CD14-positive monocyte (primary cell): ENCODE measurements at regions not wholly inside any gene's neighbourhood (a gene's known extent, or its start where the extent isn't known, plus 50 kb on each side); places are given as distances from the start of the nearest gene placed in this dataset.
"Not testable (repeated sequence)": the region's sequence is repeated elsewhere in the genome, so short reads cannot be mapped to it uniquely, and the experiment has no call there.

Experiments used
- DNase-seq, 3 donors: peaks; one replicate each; pipeline ENCODE4 v3.0.0-alpha.2; 2011 to 2022
- H2AFZ ChIP-seq: 2 replicates; pipeline ENCODE4 v1.6.0; 2012; ENCODE audit warnings: mild to moderate bottlenecking, low read depth, low read length, inconsistent platforms; ENCODE audit not compliant: insufficient read depth, poor library complexity, severe bottlenecking
- H3K27ac ChIP-seq, 2 donors: 1 replicate in 1 of 2; 2 replicates in 1 of 2; pipeline ENCODE4 v1.5.1; 2012 to 2013; ENCODE audit warnings: low read length in 2 of 2, control low read depth in 1 of 2, inconsistent platforms in 1 of 2, low read depth in 1 of 2, mild to moderate bottlenecking in 1 of 2
- H3K27me3 ChIP-seq, 2 donors: one replicate each; pipeline versions ENCODE4 v1.6.0 to v1.6.1; 2011 to 2013; ENCODE audit warnings: low read length in 2 of 2; ENCODE audit not compliant: control insufficient read depth in 2 of 2, insufficient read depth in 2 of 2
- H3K36me3 ChIP-seq, 2 donors: replicated peaks in 1 of 2; 1 replicate in 1 of 2; 2 replicates in 1 of 2; pipeline versions ENCODE4 v1.5.1 to v1.6.1; 2012 to 2013; ENCODE audit warnings: low read length in 2 of 2, control low read depth in 1 of 2, inconsistent platforms in 1 of 2, mild to moderate bottlenecking in 1 of 2; ENCODE audit not compliant: insufficient read depth in 2 of 2, control insufficient read depth in 1 of 2
- H3K4me1 ChIP-seq, 2 donors: 1 replicate in 1 of 2; 2 replicates in 1 of 2; pipeline versions ENCODE4 v1.5.1 to v1.6.1; 2012 to 2013; ENCODE audit warnings: low read length in 2 of 2, control low read depth in 1 of 2, inconsistent platforms in 1 of 2, mild to moderate bottlenecking in 1 of 2, moderate library complexity in 1 of 2; ENCODE audit not compliant: insufficient read depth in 2 of 2, control insufficient read depth in 1 of 2
- H3K4me2 ChIP-seq: replicated peaks from 2 replicates; pipeline ENCODE3; 2012; ENCODE audit warnings: low read length, moderate library complexity, mild to moderate bottlenecking; ENCODE audit not compliant: poor library complexity, severe bottlenecking; ENCODE audit errors: extremely low read depth
- H3K4me3 ChIP-seq, 3 experiments: fragments of 200-600 bp in 1 of 3; sonication (generic) in 1 of 3; replicated peaks in 1 of 3; 1 replicate in 2 of 3; 2 replicates in 1 of 3; pipeline ENCODE4 v1.5.1; 2011 to 2013; ENCODE audit warnings: low read length in 3 of 3, mild to moderate bottlenecking in 3 of 3, control low read depth in 2 of 3, low read depth in 2 of 3, inconsistent platforms in 1 of 3, moderate library complexity in 1 of 3
- H3K79me2 ChIP-seq: 2 replicates; pipeline ENCODE4 v1.6.0; 2012; ENCODE audit warnings: mild to moderate bottlenecking, control low read depth, inconsistent platforms, low read length, moderate library complexity; ENCODE audit not compliant: insufficient read depth
- H3K9ac ChIP-seq: 2 replicates; pipeline ENCODE4 v1.6.0; 2017; ENCODE audit warnings: low read length, mild to moderate bottlenecking; ENCODE audit not compliant: insufficient read depth, poor library complexity, severe bottlenecking
- H3K9me3 ChIP-seq, 2 donors: replicated peaks in 1 of 2; 1 replicate in 1 of 2; 2 replicates in 1 of 2; pipeline versions ENCODE4 v1.5.1 to v1.6.1; 2012 to 2013; ENCODE audit warnings: low read length in 2 of 2, control low read depth in 1 of 2; ENCODE audit not compliant: control insufficient read depth in 1 of 2, insufficient read depth in 1 of 2
- H4K20me1 ChIP-seq: 2 replicates; pipeline ENCODE4 v1.6.0; 2012; ENCODE audit warnings: mild to moderate bottlenecking, low read length, control low read depth, moderate library complexity; ENCODE audit not compliant: insufficient read depth
- H3K27ac Mint-ChIP-seq, 7 donors: one replicate each; pipeline ENCODE4 v1.8.0; 2020; ENCODE audit warnings: mild to moderate bottlenecking in 7 of 7, mixed read lengths in 7 of 7, moderate library complexity in 6 of 7, inconsistent platforms in 2 of 7
- H3K27me3 Mint-ChIP-seq, 3 donors: one replicate each; pipeline ENCODE4 v1.8.0; 2021 to 2022; ENCODE audit warnings: low read depth in 3 of 3, mild to moderate bottlenecking in 3 of 3, mixed read lengths in 3 of 3, moderate library complexity in 3 of 3, inconsistent platforms in 1 of 3
- H3K36me3 Mint-ChIP-seq, 2 donors: one replicate each; pipeline ENCODE4 v1.8.0; 2020; ENCODE audit warnings: mixed read lengths in 2 of 2, inconsistent platforms in 1 of 2, mild to moderate bottlenecking in 1 of 2
- H3K4me1 Mint-ChIP-seq: one replicate; pipeline ENCODE4 v1.8.0; 2020; ENCODE audit warnings: mild to moderate bottlenecking, mixed read lengths
- H3K4me3 Mint-ChIP-seq, 2 donors: one replicate each; pipeline ENCODE4 v1.8.0; 2020; ENCODE audit warnings: mild to moderate bottlenecking in 2 of 2, mixed read lengths in 2 of 2, moderate library complexity in 1 of 2
- H3K9me3 Mint-ChIP-seq, 7 donors: one replicate each; pipeline ENCODE4 v1.8.0; 2020 to 2022; ENCODE audit warnings: mixed read lengths in 7 of 7, mild to moderate bottlenecking in 6 of 7, moderate library complexity in 6 of 7, inconsistent platforms in 2 of 7
- WGBS: methylation state at CpG from one replicate; pipeline ENCODE4 v1.1.5; 2013; ENCODE audit warnings: missing lambda C conversion rate; ENCODE audit not compliant: insufficient coverage; 5-methylcytosine and 5-hydroxymethylcytosine counted together
- intact Hi-C, 2 donors: fragments of 100-400 bp; cut with micrococcal nuclease; formaldehyde crosslinking; loops; one replicate each; pipeline versions ENCODE4 v1.15.0 to v1.15.1; 2023
- TF ChIP-seq, protein P1 (sequence below): fragments of 200-600 bp; IDR thresholded peaks from one replicate; pipeline ENCODE4 v1.8.0; 2022; ENCODE audit warnings: antibody characterized with exemption, mild to moderate bottlenecking

DNA sequence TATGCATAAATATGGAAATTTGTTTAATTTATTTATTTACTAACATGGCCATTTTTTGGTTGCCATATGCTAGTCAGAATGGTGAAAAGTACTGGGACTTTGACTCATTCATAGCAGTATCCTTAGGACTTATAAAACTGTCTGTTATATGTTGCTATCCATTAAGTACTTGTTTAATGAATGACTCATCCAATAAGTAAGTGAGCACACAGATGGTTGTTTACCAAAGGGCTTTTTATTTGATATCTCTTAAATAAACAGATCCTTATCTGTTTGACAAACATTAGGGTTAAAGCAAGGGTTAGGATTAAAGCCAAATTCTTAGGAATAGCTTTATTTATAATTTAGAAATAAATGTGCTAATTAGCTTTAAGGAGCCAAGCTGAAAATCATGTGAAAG is 183.4 kb downstream of the FBXO4 start:
- no peaks in the 10 kb centered on the region for H3K27me3 ChIP-seq
- H3K4me3 ChIP-seq, result no peak overlapping the region
- Mint-ChIP-seq H3K27ac (no peak overlapping the region), H3K36me3 (no peaks in the 10 kb centered on the region), H3K4me3 (no peak overlapping the region), H3K27me3 (no peaks in the 10 kb centered on the region), H3K9me3 (peaks cover 8 to 36% (median 22%) of the 10 kb centered on the region in 7 donors), H3K4me1 (no peaks in the 10 kb centered on the region)
- intact Hi-C loops, result no loop called here
- H3K9ac ChIP-seq, result no peak overlapping the region
- no peaks in the 10 kb centered on the region for H3K79me2 ChIP-seq
- DNase-seq, result no peak
- H3K4me1 ChIP-seq, result no peaks in the 10 kb centered on the region
- no peaks in the 10 kb centered on the region for H4K20me1 ChIP-seq
- H3K36me3 ChIP-seq, result no peaks in the 10 kb centered on the region
- peaks cover 23 to 36% of the 10 kb centered on the region in 2 donors for H3K9me3 ChIP-seq
- no peak overlapping the region for H3K4me2 ChIP-seq
- TF ChIP-seq, protein P1, sequence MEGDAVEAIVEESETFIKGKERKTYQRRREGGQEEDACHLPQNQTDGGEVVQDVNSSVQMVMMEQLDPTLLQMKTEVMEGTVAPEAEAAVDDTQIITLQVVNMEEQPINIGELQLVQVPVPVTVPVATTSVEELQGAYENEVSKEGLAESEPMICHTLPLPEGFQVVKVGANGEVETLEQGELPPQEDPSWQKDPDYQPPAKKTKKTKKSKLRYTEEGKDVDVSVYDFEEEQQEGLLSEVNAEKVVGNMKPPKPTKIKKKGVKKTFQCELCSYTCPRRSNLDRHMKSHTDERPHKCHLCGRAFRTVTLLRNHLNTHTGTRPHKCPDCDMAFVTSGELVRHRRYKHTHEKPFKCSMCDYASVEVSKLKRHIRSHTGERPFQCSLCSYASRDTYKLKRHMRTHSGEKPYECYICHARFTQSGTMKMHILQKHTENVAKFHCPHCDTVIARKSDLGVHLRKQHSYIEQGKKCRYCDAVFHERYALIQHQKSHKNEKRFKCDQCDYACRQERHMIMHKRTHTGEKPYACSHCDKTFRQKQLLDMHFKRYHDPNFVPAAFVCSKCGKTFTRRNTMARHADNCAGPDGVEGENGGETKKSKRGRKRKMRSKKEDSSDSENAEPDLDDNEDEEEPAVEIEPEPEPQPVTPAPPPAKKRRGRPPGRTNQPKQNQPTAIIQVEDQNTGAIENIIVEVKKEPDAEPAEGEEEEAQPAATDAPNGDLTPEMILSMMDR, result no peak
- no peak overlapping the region for H2AFZ ChIP-seq
- no peak overlapping the region for H3K27ac ChIP-seq

DNA sequence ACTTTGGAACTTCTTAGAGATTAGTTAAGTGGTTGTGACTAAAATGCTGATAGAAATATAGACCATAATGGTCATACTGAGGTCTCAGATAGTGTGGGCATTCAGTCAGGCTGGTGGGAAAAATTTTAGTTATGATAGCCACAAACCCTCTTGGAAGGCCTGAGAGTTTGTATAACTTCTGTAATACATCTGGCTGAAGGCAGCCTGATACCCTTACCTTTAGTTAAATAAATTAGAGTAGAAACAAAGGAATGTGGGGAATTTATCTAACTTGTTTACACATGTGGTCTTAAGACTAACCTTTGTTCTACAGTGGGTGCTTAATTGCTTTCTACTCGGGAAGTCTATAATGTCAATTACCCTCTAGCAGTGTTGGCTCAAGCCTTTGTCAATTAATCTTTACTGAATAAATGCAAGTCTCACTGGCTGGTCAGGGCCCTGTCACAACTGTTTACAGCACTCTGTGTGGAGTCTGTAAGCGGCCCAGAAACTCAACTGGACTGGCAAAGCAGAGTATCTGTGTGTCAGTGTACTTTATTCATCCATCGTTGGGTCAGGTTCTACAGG is 184.0 kb downstream of the FBXO4 start:
- intact Hi-C loops, result no loop called here
- Histone ChIP-seq H3K4me3 (no peak overlapping the region), H2AFZ (no peak overlapping the region), H3K79me2 (no peaks in the 10 kb centered on the region), H3K4me1 (no peaks in the 10 kb centered on the region), H3K9ac (no peak overlapping the region), H3K9me3 (peaks cover 26 to 36% of the 10 kb centered on the region in 2 donors), H3K27me3 (no peaks in the 10 kb centered on the region), H3K36me3 (no peaks in the 10 kb centered on the region), H3K27ac (no peak overlapping the region), H4K20me1 (no peaks in the 10 kb centered on the region), H3K4me2 (no peak overlapping the region)
- Mint-ChIP-seq H3K4me3 (no peak overlapping the region), H3K27me3 (no peaks in the 10 kb centered on the region), H3K27ac (no peak overlapping the region), H3K4me1 (no peaks in the 10 kb centered on the region), H3K36me3 (no peaks in the 10 kb centered on the region), H3K9me3 (peaks cover 8 to 41% (median 23%) of the 10 kb centered on the region in 7 donors)
- TF ChIP-seq, protein P1, result no peak
- DNase-seq, result no peak
- WGBS, result 94% methylated on average over 2 of the region's 3 CpGs

DNA sequence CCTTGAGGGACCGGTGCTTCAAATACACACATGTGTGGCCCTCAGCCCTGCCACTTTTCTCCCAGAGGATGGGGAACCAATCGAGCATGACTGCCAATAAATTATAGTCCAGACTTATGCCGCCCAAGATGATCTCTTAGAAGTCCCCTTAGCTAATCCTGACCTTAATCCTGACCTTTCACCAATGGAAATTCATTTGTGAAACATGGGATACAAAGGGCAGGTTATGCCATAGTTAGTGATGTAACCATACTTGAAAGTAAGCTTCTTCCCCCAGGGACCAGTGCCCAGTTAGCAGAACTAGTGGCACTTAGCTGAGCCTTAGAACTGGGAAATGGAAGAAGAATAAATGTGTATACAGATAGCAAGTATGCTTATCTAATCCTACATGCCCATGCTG is 190.6 kb downstream of the FBXO4 start:
- H3K4me1 Mint-ChIP-seq, H2AFZ ChIP-seq, H3K36me3 ChIP-seq, H3K27me3 Mint-ChIP-seq, H3K27me3 ChIP-seq, H3K36me3 Mint-ChIP-seq, H3K27ac ChIP-seq, H4K20me1 ChIP-seq, H3K9ac ChIP-seq, DNase-seq, H3K4me3 ChIP-seq, H3K79me2 ChIP-seq, H3K4me2 ChIP-seq, H3K27ac Mint-ChIP-seq, H3K4me3 Mint-ChIP-seq, intact Hi-C loops, H3K4me1 ChIP-seq: not testable (repeated sequence)
- 89% methylated on average over 1 of the region's 3 CpGs for WGBS
- H3K9me3 ChIP-seq, result peaks cover 17 to 23% of the 10 kb centered on the region in 2 donors
- H3K9me3 Mint-ChIP-seq, result peaks cover 13 to 41% (median 22%) of the 10 kb centered on the region in 7 donors
